NB4 (cell line): ENCODE measurements at regions not wholly inside any gene's neighbourhood (a gene's known extent, or its start where the extent isn't known, plus 50 kb on each side); places are given as distances from the start of the nearest gene placed in this dataset.

Experiments
- DNase-seq: peaks from one replicate; pipeline ENCODE4 v3.0.0; 2010; ENCODE audit warnings: low read depth
- H3K4me3 ChIP-seq: one replicate; pipeline ENCODE4 v1.5.1; 2011; ENCODE audit warnings: mild to moderate bottlenecking, low read depth, low read length, moderate library complexity
- MYC ChIP-seq: IDR thresholded peaks from 2 replicates; pipeline ENCODE4 v1.6.1; 2011; ENCODE audit warnings: low read depth, low read length
- POLR2A ChIP-seq: IDR thresholded peaks from 2 replicates; pipeline ENCODE4 v1.6.1; 2011; ENCODE audit warnings: mild to moderate bottlenecking; ENCODE audit not compliant: insufficient read length; ENCODE audit errors: extremely low read depth
- TF ChIP-seq, protein P1 (sequence below): IDR thresholded peaks from one replicate; pipeline ENCODE4 v1.5.1; 2012; ENCODE audit warnings: low read depth, low read length
- TF ChIP-seq, protein P2 (sequence below): IDR thresholded peaks from 2 replicates; pipeline ENCODE4 v1.6.1; 2011; ENCODE audit warnings: low read depth, low read length

DNA sequence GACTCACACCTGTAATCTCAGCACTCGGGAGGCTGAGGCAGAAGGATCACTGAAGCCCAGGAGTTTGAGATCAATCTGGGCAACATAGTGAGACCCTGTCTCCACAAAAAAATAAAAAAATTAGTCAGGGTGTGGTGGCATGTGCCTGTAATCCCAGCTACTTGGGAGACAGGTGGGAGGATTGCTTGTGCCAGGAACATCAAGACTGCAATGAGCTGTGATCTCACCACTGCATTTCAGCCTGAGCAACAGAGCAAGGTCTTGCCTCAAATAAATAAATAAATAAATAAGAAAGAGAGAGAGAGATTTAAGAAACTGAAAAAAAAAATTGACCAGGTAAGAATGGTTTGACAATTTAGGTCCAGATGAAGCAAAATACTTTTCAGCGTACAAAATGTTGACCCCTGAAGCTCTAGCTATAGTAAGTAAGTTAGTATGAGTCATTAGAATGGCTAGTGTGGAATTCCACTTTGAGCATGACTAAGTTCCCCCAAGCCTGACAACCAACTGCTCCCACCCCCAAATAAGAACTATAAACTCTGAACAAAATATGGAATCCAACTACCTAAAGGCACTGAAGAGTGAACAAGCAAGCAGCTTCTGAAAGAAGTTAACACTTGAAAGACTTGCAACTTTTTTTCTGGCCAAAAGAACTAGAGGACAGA lies 217.8 kb upstream of the TLE4 start:
- no peak overlapping the region for H3K4me3 ChIP-seq
- no peak for TF ChIP-seq MYC
- no peak for DNase-seq

DNA sequence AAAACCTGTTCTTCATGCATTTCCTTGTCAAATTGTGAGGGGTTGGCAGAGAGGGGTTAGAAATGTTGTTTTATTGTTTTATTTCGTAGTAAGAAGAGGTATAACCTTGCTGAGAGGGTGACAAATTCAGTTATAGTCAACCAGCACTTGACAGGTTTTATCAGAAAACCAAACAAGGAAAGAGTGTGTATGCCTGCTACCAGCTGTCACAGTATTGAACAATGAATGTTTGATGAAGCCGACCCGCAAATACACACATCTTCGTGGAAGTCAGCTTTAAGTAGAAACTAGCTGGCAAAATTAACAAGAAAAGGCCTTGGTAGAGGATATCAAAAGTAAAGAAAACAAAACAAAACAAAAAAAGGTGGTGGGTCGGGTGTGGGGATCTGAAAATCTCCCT lies 214.6 kb upstream of the TLE4 start:
- no peak for DNase-seq
- no peak overlapping the region for H3K4me3 ChIP-seq
- TF ChIP-seq, protein P1, sequence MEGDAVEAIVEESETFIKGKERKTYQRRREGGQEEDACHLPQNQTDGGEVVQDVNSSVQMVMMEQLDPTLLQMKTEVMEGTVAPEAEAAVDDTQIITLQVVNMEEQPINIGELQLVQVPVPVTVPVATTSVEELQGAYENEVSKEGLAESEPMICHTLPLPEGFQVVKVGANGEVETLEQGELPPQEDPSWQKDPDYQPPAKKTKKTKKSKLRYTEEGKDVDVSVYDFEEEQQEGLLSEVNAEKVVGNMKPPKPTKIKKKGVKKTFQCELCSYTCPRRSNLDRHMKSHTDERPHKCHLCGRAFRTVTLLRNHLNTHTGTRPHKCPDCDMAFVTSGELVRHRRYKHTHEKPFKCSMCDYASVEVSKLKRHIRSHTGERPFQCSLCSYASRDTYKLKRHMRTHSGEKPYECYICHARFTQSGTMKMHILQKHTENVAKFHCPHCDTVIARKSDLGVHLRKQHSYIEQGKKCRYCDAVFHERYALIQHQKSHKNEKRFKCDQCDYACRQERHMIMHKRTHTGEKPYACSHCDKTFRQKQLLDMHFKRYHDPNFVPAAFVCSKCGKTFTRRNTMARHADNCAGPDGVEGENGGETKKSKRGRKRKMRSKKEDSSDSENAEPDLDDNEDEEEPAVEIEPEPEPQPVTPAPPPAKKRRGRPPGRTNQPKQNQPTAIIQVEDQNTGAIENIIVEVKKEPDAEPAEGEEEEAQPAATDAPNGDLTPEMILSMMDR = no peak
- TF ChIP-seq, protein P2, sequence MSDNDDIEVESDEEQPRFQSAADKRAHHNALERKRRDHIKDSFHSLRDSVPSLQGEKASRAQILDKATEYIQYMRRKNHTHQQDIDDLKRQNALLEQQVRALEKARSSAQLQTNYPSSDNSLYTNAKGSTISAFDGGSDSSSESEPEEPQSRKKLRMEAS = no peak
- TF ChIP-seq POLR2A (no peak), MYC (no peak)

DNA sequence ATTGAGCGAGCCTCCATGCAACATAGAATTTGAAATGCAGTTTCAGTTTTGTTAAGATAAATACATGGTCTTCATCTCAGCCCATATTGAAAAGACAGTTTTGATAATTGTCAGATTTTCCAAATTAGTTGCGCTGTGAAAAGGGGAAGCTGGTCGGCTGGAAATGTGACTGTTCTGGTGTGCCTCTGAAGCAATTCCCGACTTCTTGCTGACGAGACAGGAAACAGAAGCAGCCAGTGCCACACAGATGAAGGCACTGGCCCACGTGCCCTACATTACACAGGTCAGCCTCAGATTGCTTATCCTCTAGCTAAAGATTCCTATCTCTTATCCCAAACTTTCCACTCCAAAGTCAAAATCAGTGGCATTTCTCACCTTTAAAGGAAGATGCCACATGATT lies 214.1 kb upstream of the TLE4 start:
- TF ChIP-seq, protein P2 = peak; percentile 45; the same call in 1 of the 2 replicates
- no peak for TF ChIP-seq POLR2A
- TF ChIP-seq, protein P1 = no peak
- TF ChIP-seq MYC = 0 out of 2 replicates have a peak, but pooled peaks have one; percentile 38
- H3K4me3 ChIP-seq = no peak overlapping the region
- DNase-seq = peak; percentile 27

DNA sequence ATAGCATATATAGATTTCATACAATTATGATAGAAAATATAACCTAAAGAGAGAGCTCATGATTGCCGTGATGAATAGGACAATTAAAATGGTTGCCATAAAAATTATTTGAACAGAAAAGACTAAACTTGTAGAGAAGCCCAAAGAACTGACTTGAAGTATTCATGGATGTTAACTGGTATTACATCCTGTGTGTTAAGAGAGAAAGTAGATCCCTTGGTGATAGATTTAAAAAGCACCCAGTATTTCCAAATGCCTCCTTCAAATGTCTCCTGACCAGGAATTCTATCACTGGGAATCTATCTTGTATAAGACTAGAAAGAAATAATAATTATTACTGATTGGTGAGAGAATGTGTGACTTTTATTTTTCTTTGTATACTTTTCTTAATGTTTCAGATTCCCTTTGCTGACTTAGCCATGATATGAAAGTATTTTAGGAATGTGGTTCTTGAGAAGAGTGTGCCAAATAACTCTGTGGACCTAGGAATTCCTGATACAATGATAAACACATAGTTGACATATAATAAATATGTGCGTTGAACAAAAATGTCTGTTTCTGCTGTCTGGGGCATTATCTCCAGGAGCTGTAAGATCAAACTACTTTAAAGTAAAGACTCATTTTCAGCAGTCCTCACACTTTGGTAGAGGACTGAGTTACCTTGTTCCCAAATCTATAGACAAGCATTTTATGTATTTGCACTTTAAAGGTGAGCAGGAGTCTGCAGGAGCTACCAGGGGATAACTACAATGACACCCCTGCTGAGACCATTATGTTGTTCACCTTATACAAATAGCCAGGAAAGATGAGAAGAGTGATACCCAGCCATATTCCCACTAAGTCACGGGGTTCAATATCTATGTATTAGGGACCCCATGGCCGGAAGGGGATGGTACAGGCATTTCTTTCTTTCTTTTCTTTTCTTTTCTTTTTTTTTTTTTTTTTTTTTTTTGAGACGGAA lies 211.1 kb upstream of the TLE4 start:
- no peak overlapping the region for H3K4me3 ChIP-seq
- DNase-seq = no peak
- TF ChIP-seq MYC = no peak
- TF ChIP-seq POLR2A = no peak

DNA sequence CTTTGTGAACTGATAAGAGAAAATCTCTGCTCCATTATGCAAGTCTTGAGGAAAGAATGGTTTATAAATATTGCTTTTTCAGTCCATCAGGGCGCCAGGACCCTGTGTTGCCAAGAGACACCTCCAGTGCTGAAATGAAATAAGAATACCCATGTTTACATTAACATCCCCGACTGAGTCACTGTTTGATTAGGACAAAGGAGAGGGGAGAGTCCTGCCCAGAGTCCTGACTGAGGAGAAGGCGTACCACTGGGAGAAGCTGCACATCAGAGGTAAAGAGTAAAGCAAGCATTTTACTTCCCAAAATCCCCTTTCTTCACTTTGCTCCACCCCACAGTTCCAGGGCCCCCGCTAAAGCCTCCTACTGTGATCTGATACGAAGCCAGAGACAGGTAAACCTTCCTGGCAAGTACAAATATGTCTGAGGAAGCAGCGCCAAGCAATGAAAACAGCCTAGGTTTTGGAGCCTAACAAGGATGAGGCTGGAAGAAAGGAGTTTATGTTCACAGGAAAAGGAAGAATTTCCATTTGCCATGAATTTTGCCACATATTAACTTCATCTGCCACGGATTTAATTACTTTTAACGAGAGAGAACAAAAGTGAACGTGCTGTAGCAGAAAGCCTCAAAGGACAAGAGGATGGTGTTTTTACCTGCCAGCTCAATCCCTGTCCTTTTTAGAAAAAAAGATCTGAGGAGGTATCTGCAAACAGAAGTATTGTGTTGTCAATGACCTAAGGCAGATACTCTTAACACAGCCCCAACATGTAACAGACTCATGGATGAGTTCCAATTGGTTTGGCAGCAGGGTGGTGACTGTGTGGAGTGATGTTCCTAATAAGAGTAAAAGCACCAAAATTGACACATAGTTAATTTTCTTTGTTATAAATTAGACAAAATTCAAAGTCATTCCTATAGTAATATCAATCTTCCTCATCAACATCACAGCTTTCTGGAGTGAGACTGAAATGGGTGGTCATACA lies 209.4 kb upstream of the TLE4 start:
- TF ChIP-seq POLR2A = no peak
- TF ChIP-seq, protein P1 = no peak
- TF ChIP-seq MYC = no peak
- TF ChIP-seq, protein P2 = no peak
- H3K4me3 ChIP-seq = no peak overlapping the region
- DNase-seq = no peak

DNA sequence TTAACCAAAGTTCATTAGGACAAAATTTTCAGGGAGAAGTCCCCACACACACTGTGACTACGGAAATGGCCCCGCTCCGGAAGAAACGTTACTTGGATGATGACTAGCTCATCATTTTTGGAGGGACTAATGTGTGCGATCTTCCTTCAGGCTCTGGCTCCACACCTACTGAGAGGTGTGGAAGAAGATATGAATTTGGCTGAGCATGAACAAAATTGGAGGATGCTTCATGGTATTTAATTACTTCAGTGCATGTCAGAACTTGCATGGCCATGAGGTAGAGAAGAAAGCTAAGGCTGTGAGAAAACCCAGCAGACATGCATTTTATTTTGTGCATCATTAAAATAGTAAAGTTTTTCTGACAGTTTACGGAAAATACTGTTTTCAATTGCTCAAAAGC lies 202.1 kb upstream of the TLE4 start:
- DNase-seq = no peak
- H3K4me3 ChIP-seq = no peak overlapping the region
- TF ChIP-seq POLR2A = no peak
- no peak for TF ChIP-seq MYC
- TF ChIP-seq, protein P1 = no peak
